Ovary (tissue), 7 donors: ENCODE measurements at regions not wholly inside any gene's neighbourhood (a gene's known extent, or its start where the extent isn't known, plus 50 kb on each side); places are given as distances from the start of the nearest gene placed in this dataset.

ENCODE experiments used
- DNase-seq, 5 donors: peaks; one replicate each; pipeline ENCODE4 v3.0.0-alpha.2; 2019 to 2020
- H3K27ac ChIP-seq, 2 donors: fragments of 200-600 bp; one replicate each; pipeline versions ENCODE4 v1.5.1 to v1.8.0; 2019 to 2022
- H3K27me3 ChIP-seq: fragments of 200-600 bp; one replicate; pipeline ENCODE4 v1.8.0; 2022
- H3K36me3 ChIP-seq: fragments of 200-600 bp; sonication (generic); one replicate; pipeline ENCODE4 v1.5.1; 2019
- H3K4me1 ChIP-seq: one replicate; pipeline ENCODE4 v1.8.1; 2013; ENCODE audit warnings: mild to moderate bottlenecking, moderate library complexity; ENCODE audit not compliant: insufficient read depth
- H3K4me3 ChIP-seq: fragments of 200-600 bp; sonication (generic); one replicate; pipeline ENCODE4 v1.5.1; 2017
- H3K9me3 ChIP-seq, 2 donors: fragments of 200-600 bp in 1 of 2; sonication (generic) in 1 of 2; one replicate each; pipeline versions ENCODE4 v1.5.1 to v1.8.1; 2013 to 2019; ENCODE audit warnings: mild to moderate bottlenecking in 1 of 2, moderate library complexity in 1 of 2
- CTCF ChIP-seq, 3 donors: fragments of 450-650 bp in 2 of 3; fragments of 200-600 bp in 1 of 3; IDR thresholded peaks; one replicate each; pipeline versions ENCODE4 v1.5.1 to v1.8.0; 2016 to 2022; ENCODE audit warnings: antibody characterized with exemption in 3 of 3, mild to moderate bottlenecking in 1 of 3
- EP300 ChIP-seq: sonication (generic); formaldehyde crosslinking; IDR thresholded peaks from one replicate; pipeline ENCODE4 v1.6.1; 2017; ENCODE audit warnings: antibody characterized with exemption
- POLR2A ChIP-seq: fragments of 450-650 bp; IDR thresholded peaks from one replicate; pipeline ENCODE4 v1.6.1; 2017; ENCODE audit warnings: antibody characterized with exemption, mild to moderate bottlenecking, moderate library complexity
- WGBS, 3 donors: extraction: QIAGEN DNeasy Blood & Tissue Kit in 1 of 3; methylation state at CpG; one replicate each; pipeline versions ENCODE4 v1.1.5 to v1.1.7; 2013 to 2017; 5-methylcytosine and 5-hydroxymethylcytosine counted together
- intact Hi-C, 4 donors: fragments of 100-400 bp; cut with DNase I; formaldehyde crosslinking; loops; one replicate each; pipeline versions ENCODE4 v1.11.0 to v1.15.1; 2022 to 2023
- donor health status: DM: no; HTN: no; CAD: no; lungs with moderate emphysema.
- donor health status: DM: no; HTN: no; CAD: no.
- donor health status: Bipolar disorder and iron deficiency.
- donor health status: DM: no; HTN: no; CAD: no.
- donor health status: DM: yes; HTN: yes; CAD: no.

- Histone ChIP-seq H3K36me3 (no peaks in the 10 kb centered on the region), H3K4me3 (no peak overlapping the region), H3K4me1 (no peaks in the 10 kb centered on the region), H3K9me3 (no peaks in the 10 kb centered on the region), H3K27me3 (no peaks in the 10 kb centered on the region), H3K27ac (no peak overlapping the region)
- intact Hi-C loops, result no loop called here
- 70 to 82% (median 78%) methylated on average over 2 of the region's 2 CpGs for WGBS, 3 donors
- TF ChIP-seq CTCF (IDR thresholded peaks at IDR 0.05) (no peak), POLR2A (no peak), EP300 (no peak)
- no peak for DNase-seq
These were observed 173.2 kb upstream of the TRPC7 start for GRCh38 chr5:136538534-136538933.

GRCh38 chr5:136529081-136529480 lies 163.7 kb upstream of the TRPC7 start:
- Histone ChIP-seq H3K36me3 (no peaks in the 10 kb centered on the region), H3K4me1 (no peaks in the 10 kb centered on the region), H3K27ac (no peak overlapping the region), H3K4me3 (no peak overlapping the region), H3K9me3 (no peaks in the 10 kb centered on the region), H3K27me3 (no peaks in the 10 kb centered on the region)
- TF ChIP-seq CTCF (IDR thresholded peaks at IDR 0.05) (no peak), POLR2A (no peak), EP300 (no peak)
- DNase-seq, result no peak
- intact Hi-C loops, result no loop called here

- no peaks in the 10 kb centered on the region for H3K9me3 ChIP-seq
- H3K4me1 ChIP-seq, result no peaks in the 10 kb centered on the region
- DNase-seq, result no peak
- H3K36me3 ChIP-seq, result no peaks in the 10 kb centered on the region
- 49 to 62% (median 58%) methylated on average over 2 of the region's 2 CpGs for WGBS, 3 donors
- TF ChIP-seq POLR2A, result no peak
- no peak for TF ChIP-seq CTCF (IDR thresholded peaks at IDR 0.05)
- TF ChIP-seq EP300, result no peak
- H3K27me3 ChIP-seq, result no peaks in the 10 kb centered on the region
- no peak overlapping the region for H3K4me3 ChIP-seq
- intact Hi-C loops, result no loop called here
- H3K27ac ChIP-seq, result no peak overlapping the region
These were observed 163.2 kb upstream of the TRPC7 start for GRCh38 chr5:136528481-136529030.

- WGBS, 3 donors, result 14 to 27% (median 22%) methylated on average over 4 of the region's 4 CpGs
- no peak for DNase-seq
- no peak for TF ChIP-seq POLR2A
- no peak for TF ChIP-seq EP300
- no peak for TF ChIP-seq CTCF (IDR thresholded peaks at IDR 0.05)
- Histone ChIP-seq H3K4me3 (no peak overlapping the region), H3K27me3 (no peaks in the 10 kb centered on the region), H3K9me3 (no peaks in the 10 kb centered on the region), H3K4me1 (no peaks in the 10 kb centered on the region), H3K27ac (no peak overlapping the region), H3K36me3 (no peaks in the 10 kb centered on the region)
- intact Hi-C loops, result no loop called here
These were observed 162.0 kb upstream of the TRPC7 start for GRCh38 chr5:136527311-136527710.
